Osteocyte (in vitro differentiated cells): ENCODE measurements at regions not wholly inside any gene's neighbourhood (a gene's known extent, or its start where the extent isn't known, plus 50 kb on each side); places are given as distances from the start of the nearest gene placed in this dataset.
A peak's percentile ranks its signal among the peaks of the same experiment; 100 is the strongest.
"Not testable (repeated sequence)": the region's sequence is repeated elsewhere in the genome, so short reads cannot be mapped to it uniquely, and the experiment has no call there.

Experiments
- DNase-seq: peaks from one replicate; pipeline ENCODE4 v3.0.0; 2021; ENCODE audit warnings: mixed read lengths; ENCODE audit not compliant: unreplicated experiment; ENCODE audit errors: extremely low spot score
- H3K27ac Mint-ChIP-seq: one replicate; pipeline ENCODE4 v1.8.0; 2021; ENCODE audit warnings: mild to moderate bottlenecking, mixed read lengths; ENCODE audit not compliant: unreplicated experiment
- H3K27me3 Mint-ChIP-seq: one replicate; pipeline ENCODE4 v1.8.0; 2021; ENCODE audit warnings: mixed read lengths; ENCODE audit not compliant: unreplicated experiment
- H3K36me3 Mint-ChIP-seq: one replicate; pipeline ENCODE4 v1.8.0; 2021; ENCODE audit warnings: mixed read lengths; ENCODE audit not compliant: unreplicated experiment
- H3K4me1 Mint-ChIP-seq: one replicate; pipeline ENCODE4 v1.8.0; 2021; ENCODE audit warnings: mixed read lengths; ENCODE audit not compliant: unreplicated experiment
- H3K4me3 Mint-ChIP-seq: one replicate; pipeline ENCODE4 v1.8.0; 2021; ENCODE audit warnings: mild to moderate bottlenecking, moderate library complexity, mixed read lengths; ENCODE audit not compliant: unreplicated experiment
- H3K9me3 Mint-ChIP-seq: one replicate; pipeline ENCODE4 v1.8.0; 2021; ENCODE audit warnings: mixed read lengths; ENCODE audit not compliant: unreplicated experiment
- CTCF ChIP-seq: fragments of 200-600 bp; sonication (generic); IDR thresholded peaks from 2 replicates; pipeline ENCODE4 v1.5.0; 2021; ENCODE audit warnings: antibody characterized with exemption, mild to moderate bottlenecking, moderate library complexity

DNA sequence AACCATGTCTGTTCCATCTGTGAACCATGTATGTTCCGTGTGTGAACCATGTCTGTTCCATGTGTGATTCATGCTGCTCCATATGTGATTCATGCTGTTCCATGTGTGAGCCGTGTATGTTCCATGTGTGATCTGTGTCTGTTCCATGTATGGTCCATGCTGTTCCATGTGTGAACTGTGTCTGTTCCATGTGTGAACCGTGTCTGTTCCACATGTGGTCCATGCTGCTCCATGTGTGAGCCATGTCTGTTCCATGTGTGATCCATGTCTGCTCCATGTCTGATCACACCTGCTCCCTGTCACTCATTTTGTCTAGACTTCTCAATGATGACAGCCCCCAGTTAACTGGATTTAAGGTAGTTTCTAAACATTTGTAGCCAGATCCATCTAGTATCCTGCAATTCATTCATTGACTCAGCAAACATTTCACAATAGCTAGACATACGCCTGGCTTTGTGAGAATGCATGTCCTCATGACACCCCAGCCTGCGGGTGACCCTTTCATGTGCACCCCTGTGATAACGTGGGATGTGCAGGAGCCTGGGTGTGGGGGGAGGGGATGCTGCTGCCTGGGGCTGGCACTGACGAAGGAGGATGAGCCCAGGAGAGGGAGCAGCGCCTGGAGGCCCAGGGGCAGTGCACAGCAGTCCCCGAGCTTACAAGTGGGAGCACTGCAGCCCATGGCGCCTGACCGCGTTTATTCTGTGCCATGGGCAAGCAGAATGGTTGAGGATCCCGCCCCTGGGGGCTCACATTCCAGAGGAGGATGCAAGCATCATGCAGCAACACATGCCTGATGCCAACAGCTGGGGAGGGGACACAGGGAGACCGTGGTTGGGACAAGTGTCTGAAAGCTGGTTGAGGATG lies 74.1 kb upstream of the METTL9 start:
- not testable (repeated sequence) for DNase-seq, H3K4me3 Mint-ChIP-seq, H3K27ac Mint-ChIP-seq, H3K9me3 Mint-ChIP-seq, H3K36me3 Mint-ChIP-seq, H3K27me3 Mint-ChIP-seq
- peaks cover 21% of the 10 kb centered on the region for H3K4me1 Mint-ChIP-seq

DNA sequence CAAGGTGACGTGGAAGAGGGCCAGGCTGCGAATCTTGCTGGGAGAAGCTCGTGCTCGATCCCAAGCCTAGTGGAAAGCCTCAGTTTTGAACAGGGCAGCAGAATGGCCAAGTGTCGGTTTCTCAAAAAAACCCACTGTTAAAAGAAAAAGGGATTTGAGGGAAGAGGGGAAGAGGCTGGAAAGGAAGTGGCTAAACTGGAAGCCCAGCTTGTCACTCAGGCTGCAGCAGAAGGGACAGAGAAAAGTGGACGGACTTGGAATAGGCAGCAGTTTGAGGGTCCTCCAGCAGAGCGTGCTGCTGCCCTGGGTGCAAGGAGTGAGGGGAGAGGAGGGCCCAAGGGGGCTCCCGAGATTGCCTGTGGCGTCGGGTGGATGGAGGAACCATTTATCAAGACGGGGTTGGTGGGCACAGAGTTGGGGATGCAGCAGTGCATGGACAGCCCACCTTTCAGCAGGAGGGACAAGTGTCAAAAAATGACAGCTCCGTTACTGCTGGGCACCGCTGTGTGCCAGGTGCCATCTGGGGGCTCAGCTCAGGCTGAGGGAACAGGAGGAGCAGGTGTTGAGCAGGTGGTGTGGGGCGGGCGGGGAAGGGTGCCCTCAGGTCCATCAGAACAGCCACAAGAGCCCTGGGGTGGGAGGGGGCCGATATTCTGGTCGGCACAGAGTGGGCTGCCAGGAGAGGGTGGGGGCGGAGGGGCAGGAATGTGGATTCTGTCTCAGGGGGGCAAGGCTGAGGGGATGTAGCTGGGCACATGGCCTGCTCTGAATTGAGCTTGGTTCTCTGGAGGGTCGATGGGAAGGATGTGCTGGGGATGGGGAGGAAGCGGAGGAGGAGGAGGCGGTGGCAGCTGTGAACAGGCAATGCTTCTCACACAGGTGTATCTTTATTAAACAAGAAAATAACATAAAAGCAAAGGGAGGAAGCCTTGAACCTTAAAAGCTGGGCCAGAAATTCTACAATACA lies 73.1 kb upstream of the METTL9 start:
- not testable (repeated sequence) for H3K9me3 Mint-ChIP-seq, DNase-seq, H3K27me3 Mint-ChIP-seq, H3K36me3 Mint-ChIP-seq, H3K4me3 Mint-ChIP-seq, H3K27ac Mint-ChIP-seq
- H3K4me1 Mint-ChIP-seq = peaks cover 18% of the 10 kb centered on the region

- Mint-ChIP-seq H3K4me3 (no peak overlapping the region), H3K4me1 (peaks cover 11% of the 10 kb centered on the region), H3K9me3 (no peaks in the 10 kb centered on the region), H3K27ac (peak overlapping the region; percentile 39), H3K36me3 (no peaks in the 10 kb centered on the region), H3K27me3 (peaks cover 3% of the 10 kb centered on the region)
- TF ChIP-seq CTCF = no peak
- DNase-seq = no peak
Observed at GRCh38 chr16:21526923-21527807, 72.2 kb upstream of the METTL9 start.

DNA sequence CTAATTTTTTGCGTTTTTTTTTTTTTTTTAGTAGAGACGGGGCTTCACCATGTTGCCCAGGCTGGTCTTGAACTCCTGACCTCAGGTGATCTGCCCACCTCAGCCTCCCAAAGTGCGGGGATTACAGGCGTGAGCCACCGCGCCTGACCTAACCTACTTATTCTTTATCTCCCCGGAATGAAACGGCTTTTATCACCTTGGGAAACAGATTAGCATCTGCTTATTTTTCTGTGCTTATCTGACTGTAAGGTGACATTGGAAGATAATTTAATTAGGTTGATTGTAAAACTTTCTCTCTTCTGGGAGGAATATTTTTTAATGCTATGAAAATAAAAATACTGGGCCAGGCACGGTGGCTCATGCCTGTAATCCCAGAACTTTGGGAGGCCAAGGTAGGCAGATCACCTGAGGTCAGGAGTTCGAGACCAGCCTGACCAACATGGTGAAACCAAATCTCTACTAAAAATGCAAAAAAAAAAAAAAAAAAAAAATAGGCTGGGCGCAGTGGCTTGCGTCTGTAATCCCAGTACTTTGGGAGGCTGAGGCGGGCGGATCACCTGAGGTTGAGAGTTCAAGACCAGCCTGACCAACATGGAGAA lies 70.2 kb upstream of the METTL9 start:
- H3K4me1 Mint-ChIP-seq = peaks cover 11% of the 10 kb centered on the region
- not testable (repeated sequence) for H3K9me3 Mint-ChIP-seq, H3K27ac Mint-ChIP-seq, H3K27me3 Mint-ChIP-seq, H3K36me3 Mint-ChIP-seq, H3K4me3 Mint-ChIP-seq, DNase-seq

DNA sequence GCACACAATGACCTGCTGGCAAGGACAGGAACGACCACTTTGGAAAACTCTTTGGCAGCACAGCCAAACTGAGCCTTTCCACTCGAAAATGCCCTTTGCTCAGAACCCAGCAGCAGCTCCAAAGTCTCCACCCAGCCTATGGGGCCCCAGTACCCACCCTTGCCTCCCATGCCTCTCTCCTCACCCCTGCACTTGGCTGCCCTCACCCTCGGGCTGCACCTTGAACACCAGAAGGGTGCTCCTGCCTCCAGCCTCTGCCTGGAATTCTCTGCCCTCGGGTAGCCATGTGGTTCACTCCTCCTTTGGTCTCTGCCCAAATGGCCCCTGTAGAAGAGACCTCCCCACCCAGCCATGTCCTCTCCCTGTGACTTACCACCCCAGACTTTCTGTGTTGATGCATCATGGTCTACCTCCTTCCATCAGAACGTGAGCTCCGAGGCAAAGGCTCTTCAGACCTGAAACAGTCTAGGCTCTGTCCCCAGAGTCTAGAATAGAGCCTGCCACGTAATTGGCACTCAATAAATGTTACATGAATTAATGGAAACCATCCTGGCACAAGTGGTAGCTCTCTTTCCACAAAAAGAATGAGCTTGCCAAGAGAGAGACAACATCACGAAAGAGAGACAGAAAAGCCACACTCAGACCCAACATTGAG lies 68.5 kb upstream of the METTL9 start:
- H3K9me3 Mint-ChIP-seq, H3K27ac Mint-ChIP-seq, H3K27me3 Mint-ChIP-seq: not testable (repeated sequence)

DNA sequence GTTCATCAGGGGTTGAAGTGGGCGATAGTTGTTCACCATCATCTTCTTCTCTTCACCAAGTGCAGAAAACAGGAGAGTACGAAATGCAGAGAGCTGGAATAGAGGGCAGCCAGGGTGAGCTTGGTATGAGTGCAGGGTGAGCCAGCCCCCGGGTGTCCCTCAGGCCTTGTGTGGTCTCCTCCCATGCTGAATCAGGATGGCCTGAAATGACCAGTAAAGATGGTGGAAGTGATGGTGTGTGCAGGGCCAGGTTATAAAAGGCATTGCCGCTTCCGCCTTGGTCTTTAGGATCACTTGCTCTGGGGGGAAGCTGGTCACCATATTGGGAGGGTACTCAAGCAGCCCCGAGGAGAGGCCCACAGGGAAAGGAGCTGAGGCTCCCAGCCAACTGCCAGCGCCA lies 66.4 kb upstream of the METTL9 start:
- not testable (repeated sequence) for H3K9me3 Mint-ChIP-seq, H3K4me3 Mint-ChIP-seq, DNase-seq, H3K27ac Mint-ChIP-seq, H3K27me3 Mint-ChIP-seq, H3K4me1 Mint-ChIP-seq, H3K36me3 Mint-ChIP-seq

More for the DNA sequence above, 68.5 kb upstream of the METTL9 start:
- not testable (repeated sequence) for DNase-seq, H3K4me3 Mint-ChIP-seq, H3K36me3 Mint-ChIP-seq
- peaks cover 11% of the 10 kb centered on the region for H3K4me1 Mint-ChIP-seq

- not testable (repeated sequence) for DNase-seq, H3K36me3 Mint-ChIP-seq, H3K4me3 Mint-ChIP-seq, H3K9me3 Mint-ChIP-seq, H3K27ac Mint-ChIP-seq, H3K4me1 Mint-ChIP-seq, H3K27me3 Mint-ChIP-seq
Observed at GRCh38 chr16:21533474-21533873, 65.9 kb upstream of the METTL9 start.

DNA sequence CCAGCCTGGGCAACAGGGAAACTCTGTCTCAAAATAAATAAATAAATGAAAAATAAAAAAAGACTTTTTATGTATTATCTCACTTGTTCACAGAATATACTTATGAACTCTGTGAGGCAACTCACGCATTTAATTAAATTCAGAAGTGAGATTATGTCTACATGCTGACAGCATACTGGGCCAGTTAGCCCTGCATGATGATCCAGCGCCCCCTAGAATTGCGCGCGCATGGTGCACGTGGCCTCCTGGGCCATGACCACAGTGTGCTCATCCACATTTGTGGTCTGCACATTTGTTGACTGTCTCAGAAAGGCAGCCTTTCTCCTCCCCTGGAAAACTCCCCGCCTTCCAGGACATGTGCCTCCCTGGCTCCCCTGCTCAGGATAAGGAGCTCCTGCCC lies 64.8 kb upstream of the METTL9 start:
- H3K36me3 Mint-ChIP-seq, H3K27me3 Mint-ChIP-seq, H3K4me1 Mint-ChIP-seq, H3K4me3 Mint-ChIP-seq, DNase-seq, H3K9me3 Mint-ChIP-seq, H3K27ac Mint-ChIP-seq: not testable (repeated sequence)

DNA sequence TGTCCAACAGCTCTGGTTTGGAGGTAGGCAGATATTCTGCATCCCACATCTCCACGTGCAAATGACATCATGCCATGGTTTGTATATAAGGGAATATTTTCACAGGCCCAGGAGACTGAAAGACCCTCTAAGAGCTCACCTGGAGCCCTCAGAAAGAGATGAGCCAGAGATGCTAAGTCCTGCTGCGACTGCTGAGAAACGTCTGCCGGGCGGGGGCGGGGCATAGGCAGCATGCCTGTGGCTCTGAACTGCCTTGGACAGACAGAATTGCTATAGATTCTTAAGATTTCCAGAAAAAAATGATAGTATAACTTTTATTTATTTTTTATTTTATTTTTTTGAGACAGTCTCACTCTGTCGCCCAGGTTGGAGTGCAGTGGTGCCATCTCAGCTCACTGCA lies 64.2 kb upstream of the METTL9 start:
- not testable (repeated sequence) for H3K36me3 Mint-ChIP-seq, H3K27me3 Mint-ChIP-seq, H3K27ac Mint-ChIP-seq, H3K9me3 Mint-ChIP-seq, H3K4me1 Mint-ChIP-seq, DNase-seq, H3K4me3 Mint-ChIP-seq

GRCh38 chr16:21536740-21537139 lies 62.6 kb upstream of the METTL9 start:
- H3K36me3 Mint-ChIP-seq = not testable (repeated sequence)

More at GRCh38 chr16:21536740-21537139, 62.6 kb upstream of the METTL9 start:
- not testable (repeated sequence) for H3K27ac Mint-ChIP-seq, H3K27me3 Mint-ChIP-seq, H3K4me3 Mint-ChIP-seq, H3K4me1 Mint-ChIP-seq, DNase-seq, H3K9me3 Mint-ChIP-seq
